IMR-90 (cell line): ENCODE measurements at regions not wholly inside any gene's neighbourhood (a gene's known extent, or its start where the extent isn't known, plus 50 kb on each side); places are given as distances from the start of the nearest gene placed in this dataset.

ENCODE experiments used
- CEBPB ChIP-seq: IDR thresholded peaks from 2 replicates; pipeline ENCODE4 v1.6.1; 2012; ENCODE audit warnings: low read depth, low read length, improper control_type of control experiment
- CTCF ChIP-seq: conservative IDR thresholded peaks from 2 replicates; pipeline ENCODE4 v1.5.1; 2012; ENCODE audit warnings: mild to moderate bottlenecking, low read depth, low read length, improper control_type of control experiment
- ELK1 ChIP-seq: fragments of 150-350 bp; IDR thresholded peaks from 2 replicates; pipeline ENCODE4 v1.6.1; 2016; ENCODE audit warnings: low read depth, mild to moderate bottlenecking, low read length, moderate library complexity, borderline replicate concordance
- FOS ChIP-seq: fragments of 150-350 bp; IDR thresholded peaks from 2 replicates; pipeline ENCODE4 v1.6.1; 2016; ENCODE audit warnings: low read depth, low read length
- MAFK ChIP-seq: IDR thresholded peaks from 2 replicates; pipeline ENCODE4 v1.6.1; 2012; ENCODE audit warnings: low read depth, low read length, improper control_type of control experiment
- MAZ ChIP-seq: IDR thresholded peaks from 2 replicates; pipeline ENCODE4 v1.6.1; 2012; ENCODE audit warnings: low read depth, mild to moderate bottlenecking, low read length, improper control_type of control experiment, moderate library complexity, borderline replicate concordance
- MXI1 ChIP-seq: IDR thresholded peaks from 2 replicates; pipeline ENCODE4 v1.6.1; 2012; ENCODE audit warnings: low read depth, mild to moderate bottlenecking, low read length, moderate library complexity, borderline replicate concordance
- POLR2A ChIP-seq: IDR thresholded peaks from 2 replicates; pipeline ENCODE4 v1.6.1; 2012; ENCODE audit warnings: mild to moderate bottlenecking, low read depth, low read length
- RAD21 ChIP-seq: IDR thresholded peaks from 2 replicates; pipeline ENCODE4 v1.6.1; 2012; ENCODE audit warnings: low read length, improper control_type of control experiment
- RCOR1 ChIP-seq: IDR thresholded peaks from 2 replicates; pipeline ENCODE4 v1.6.1; 2012; ENCODE audit warnings: mild to moderate bottlenecking, low read length, improper control_type of control experiment; ENCODE audit not compliant: insufficient replicate concordance
- USF2 ChIP-seq: fragments of 150-350 bp; IDR thresholded peaks from 2 replicates; pipeline ENCODE4 v1.6.1; 2017; ENCODE audit warnings: mild to moderate bottlenecking, antibody characterized with exemption, low read length, low read depth

GRCh38 chr9:21585756-21586752 lies 103.9 kb upstream of the IFNE start:
- TF ChIP-seq CTCF (peak; percentile 39), RCOR1 (no peak), FOS (no peak), POLR2A (no peak), MXI1 (no peak), CEBPB (0 out of 2 replicates have a peak, but pooled peaks have one; percentile 7), MAZ (no peak), USF2 (no peak), RAD21 (peak; percentile 26; the same call in 1 of the 2 replicates), ELK1 (no peak), MAFK (no peak)
